HG03108 (cell line): ENCODE measurements at regions not wholly inside any gene's neighbourhood (a gene's known extent, or its start where the extent isn't known, plus 50 kb on each side); places are given as distances from the start of the nearest gene placed in this dataset.
"Not testable (repeated sequence)": the region's sequence is repeated elsewhere in the genome, so short reads cannot be mapped to it uniquely, and the experiment has no call there.

Source experiments
- ATAC-seq: cut with Tn5 transposase; IDR thresholded peaks from one replicate; pipeline ENCODE4 v1.9.1; 2021; ENCODE audit warnings: moderate library complexity; ENCODE audit not compliant: unreplicated experiment

GRCh38 chr15:31503758-31504461 lies 177.3 kb downstream of the KLF13 start:
- ATAC-seq = no peak

- ATAC-seq = no peak
Measured at GRCh38 chr15:31504462-31504839, 177.8 kb downstream of the KLF13 start.

- not testable (repeated sequence) for ATAC-seq
Measured at GRCh38 chr15:31507573-31507972, 180.9 kb downstream of the KLF13 start.

GRCh38 chr15:31508656-31509055 lies 182.0 kb downstream of the KLF13 start:
- ATAC-seq = no peak

- ATAC-seq = no peak
Measured at GRCh38 chr15:31510057-31510456, 183.4 kb downstream of the KLF13 start.

GRCh38 chr15:31511707-31512310 lies 185.2 kb downstream of the KLF13 start:
- ATAC-seq = no peak

GRCh38 chr15:31513178-31513577 lies 186.5 kb downstream of the KLF13 start:
- no peak for ATAC-seq

- no peak for ATAC-seq
Measured at GRCh38 chr15:31516440-31516839, 189.8 kb downstream of the KLF13 start.

GRCh38 chr15:31516874-31517273 lies 190.2 kb downstream of the KLF13 start:
- ATAC-seq = no peak

GRCh38 chr15:31517711-31518110 lies 191.1 kb downstream of the KLF13 start:
- no peak for ATAC-seq

- ATAC-seq = no peak
Measured at GRCh38 chr15:31522028-31522427, 195.4 kb downstream of the KLF13 start.

- ATAC-seq = no peak
Measured at GRCh38 chr15:31523027-31523654, 196.5 kb downstream of the KLF13 start.

GRCh38 chr15:31523655-31524049 lies 197.0 kb downstream of the KLF13 start:
- no peak for ATAC-seq

GRCh38 chr15:31525185-31525695 lies 198.6 kb downstream of the KLF13 start:
- ATAC-seq = no peak

- no peak for ATAC-seq
Measured at GRCh38 chr15:31525988-31526665, 199.5 kb downstream of the KLF13 start.

- ATAC-seq = no peak
Measured at GRCh38 chr15:31526916-31527690, 200.5 kb downstream of the KLF13 start.

GRCh38 chr15:31528846-31529245 lies 202.2 kb downstream of the KLF13 start:
- no peak for ATAC-seq

- no peak for ATAC-seq
Measured at GRCh38 chr15:31537770-31538592, 211.3 kb downstream of the KLF13 start.

GRCh38 chr15:31540633-31541032 lies 214.0 kb downstream of the KLF13 start:
- ATAC-seq = no peak

GRCh38 chr15:31544361-31544760 lies 217.7 kb downstream of the KLF13 start:
- no peak for ATAC-seq
